ENCODE measurements at regions not wholly inside any gene's neighbourhood (a gene's known extent, or its start where the extent isn't known, plus 50 kb on each side); places are given as distances from the start of the nearest gene placed in this dataset.

GRCh38 chr1:4959216-4959615 is 304.8 kb downstream of the AJAP1 start:
- TF ChIP-seq ZNF263 (CRISPR knock-in tag; IDR thresholded peaks at IDR 0.05; ENCODE audit: low read depth) = no peak
- no peak for TF ChIP-seq MLX (CRISPR knock-in tag; IDR thresholded peaks at IDR 0.05)
- no peak for TF ChIP-seq CTCF (IDR thresholded peaks at IDR 0.05)
- TF ChIP-seq JUN (CRISPR knock-in tag; IDR thresholded peaks at IDR 0.05) = no peak

Data from WTC11 (cell line).